ENCODE measurements at regions not wholly inside any gene's neighbourhood (a gene's known extent, or its start where the extent isn't known, plus 50 kb on each side); places are given as distances from the start of the nearest gene placed in this dataset.
A peak's percentile ranks its signal among the peaks of the same experiment; 100 is the strongest.

- H3K4me3 ChIP-seq (ENCODE audit: low read depth in 2 of 2, low read length in 2 of 2): no peak overlapping the region
- no peak for TF ChIP-seq CTCF (IDR thresholded peaks at IDR 0.05)
- TF ChIP-seq POLR2AphosphoS5 (IDR thresholded peaks at IDR 0.05; ENCODE audit: low read depth, low read length): no peak
- TF ChIP-seq TCF7L2 (IDR thresholded peaks at IDR 0.05; ENCODE audit: low read depth, low read length): no peak
- TF ChIP-seq SIN3A (IDR thresholded peaks at IDR 0.05; ENCODE audit: borderline replicate concordance, insufficient read depth, low read depth, low read length): no peak
- no peak for TF ChIP-seq REST (IDR thresholded peaks at IDR 0.05; ENCODE audit: insufficient read depth in 1 of 2, low read depth in 2 of 2, low read length in 1 of 2)
- H3K36me3 ChIP-seq (ENCODE audit: control insufficient read depth, insufficient read depth, low read length): no peaks in the 10 kb centered on the region
- H3K4me1 ChIP-seq (ENCODE audit: control insufficient read depth, insufficient read depth, low read length): peaks cover 7% of the 10 kb centered on the region
- POLR2A ChIA-PET: no interaction called here
- in situ Hi-C loops (cut with HindIII; ENCODE audit: low pct_unique_long_range_greater_than_20kb, low sequenced_read_pairs): no loop called here
- H3K27me3 ChIP-seq (ENCODE audit: control insufficient read depth, insufficient read depth, low read length): no peaks in the 10 kb centered on the region
- BruUV-seq (replicated peaks): no TSS peak
- intact Hi-C loops (cut with micrococcal nuclease; ENCODE audit: unreplicated experiment): loop anchor here (5.0 to 10.0 kb wide), 4 partner anchors 113 to 764 kb away; partner anchors contain the start of gene THBS1
- H3K27ac ChIP-seq (ENCODE audit: low read length): peak overlapping the region; percentile 34; the same call in 1 of the 2 replicates
- CTCF ChIA-PET: no interaction called here
- H3K9me3 ChIP-seq (ENCODE audit: control insufficient read depth, insufficient read depth, low read depth, low read length): no peaks in the 10 kb centered on the region
- ATAC-seq (peak; percentile 65), DNase-seq (ENCODE audit: low read depth, low spot score) (no peak)
These were observed 253.7 kb upstream of the RASGRP1 start for GRCh38 chr15:38818157-38818790.

- H3K4me1 ChIP-seq (ENCODE audit: control insufficient read depth, insufficient read depth, low read length): peaks cover 7% of the 10 kb centered on the region
- no TSS peak for BruUV-seq (replicated peaks)
- no peak overlapping the region for H3K4me3 ChIP-seq (ENCODE audit: low read depth in 2 of 2, low read length in 2 of 2)
- DNase-seq (ENCODE audit: low read depth, low spot score) (no peak), ATAC-seq (no peak)
- H3K27me3 ChIP-seq (ENCODE audit: control insufficient read depth, insufficient read depth, low read length): no peaks in the 10 kb centered on the region
- no peaks in the 10 kb centered on the region for H3K9me3 ChIP-seq (ENCODE audit: control insufficient read depth, insufficient read depth, low read depth, low read length)
- TF ChIP-seq SIN3A (IDR thresholded peaks at IDR 0.05; ENCODE audit: borderline replicate concordance, insufficient read depth, low read depth, low read length) (no peak), POLR2AphosphoS5 (IDR thresholded peaks at IDR 0.05; ENCODE audit: low read depth, low read length) (no peak), CTCF (IDR thresholded peaks at IDR 0.05) (no peak), TCF7L2 (IDR thresholded peaks at IDR 0.05; ENCODE audit: low read depth, low read length) (no peak), REST (IDR thresholded peaks at IDR 0.05; ENCODE audit: insufficient read depth in 1 of 2, low read depth in 2 of 2, low read length in 1 of 2) (no peak)
- intact Hi-C loops (cut with micrococcal nuclease; ENCODE audit: unreplicated experiment) (loop anchor here (5.0 to 10.0 kb wide), 4 partner anchors 115 to 763 kb away; partner anchors contain the start of gene THBS1), in situ Hi-C loops (cut with HindIII; ENCODE audit: low pct_unique_long_range_greater_than_20kb, low sequenced_read_pairs) (no loop called here)
- peak overlapping the region; percentile 18; the same call in 1 of the 2 replicates for H3K27ac ChIP-seq (ENCODE audit: low read length)
- ChIA-PET POLR2A (no interaction called here), CTCF (no interaction called here)
- H3K36me3 ChIP-seq (ENCODE audit: control insufficient read depth, insufficient read depth, low read length): no peaks in the 10 kb centered on the region
These were observed 254.9 kb upstream of the RASGRP1 start for GRCh38 chr15:38819387-38819950.

Data from Panc1 (cell line).